ENCODE measurements at regions not wholly inside any gene's neighbourhood (a gene's known extent, or its start where the extent isn't known, plus 50 kb on each side); places are given as distances from the start of the nearest gene placed in this dataset.
A peak's percentile ranks its signal among the peaks of the same experiment; 100 is the strongest.

DNA sequence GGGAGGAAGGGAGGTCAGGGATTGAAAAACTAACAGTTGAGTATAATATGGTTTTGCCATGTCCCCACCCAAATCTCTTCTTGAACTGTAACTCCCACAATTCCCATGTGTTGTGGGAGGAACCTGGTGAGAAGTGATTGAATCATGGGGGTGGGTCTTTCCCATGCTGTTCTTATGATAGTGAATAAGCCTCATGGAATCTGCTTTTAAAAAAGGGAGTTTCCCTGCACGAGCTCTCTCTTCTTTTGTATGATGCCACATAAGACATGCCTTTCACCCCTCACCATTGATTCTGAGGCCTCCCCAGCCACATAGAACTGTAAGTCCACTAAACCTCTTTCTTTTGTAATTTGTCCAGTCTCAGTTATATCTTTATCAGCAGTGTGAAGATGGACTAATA is 833.4 kb upstream of the MAP3K7 start:
- DNase-seq: no peak

DNA sequence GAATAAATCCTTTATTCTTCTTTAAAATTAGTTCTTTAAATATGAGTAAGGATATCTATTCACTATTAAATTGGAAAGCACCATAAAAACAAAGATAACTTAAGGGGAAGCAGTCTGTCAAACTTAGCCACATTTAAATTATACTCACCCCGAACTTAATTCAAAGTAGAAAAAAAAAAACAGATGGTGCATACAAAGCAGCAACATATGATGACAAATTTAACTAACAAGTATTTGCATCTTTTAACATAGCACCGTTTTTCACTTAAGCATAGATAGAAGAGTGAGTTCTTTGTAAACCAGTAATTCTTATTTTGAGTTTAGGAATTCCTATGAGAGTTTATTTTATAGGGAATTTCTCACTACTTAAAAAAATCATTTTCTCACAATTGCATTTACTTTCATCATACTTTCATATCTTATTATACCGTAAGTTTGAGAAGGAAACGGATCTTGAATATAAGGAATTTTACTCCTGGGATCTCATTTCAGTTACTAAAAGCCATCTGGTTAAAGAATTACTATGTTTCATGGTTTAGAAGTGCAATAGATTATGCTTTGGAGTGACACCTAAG is 828.2 kb upstream of the MAP3K7 start:
- DNase-seq: no peak

- DNase-seq: no peak
Observed at GRCh38 chr6:91412532-91412931, 825.7 kb upstream of the MAP3K7 start.

GRCh38 chr6:91407706-91408105 is 820.8 kb upstream of the MAP3K7 start:
- no peak for DNase-seq

- DNase-seq: no peak
Observed at GRCh38 chr6:91392951-91393350, 806.1 kb upstream of the MAP3K7 start.

GRCh38 chr6:91387290-91388059 is 800.6 kb upstream of the MAP3K7 start:
- DNase-seq: no peak

- no peak for DNase-seq
Observed at GRCh38 chr6:91386204-91386603, 799.3 kb upstream of the MAP3K7 start.

GRCh38 chr6:91383207-91383606 is 796.3 kb upstream of the MAP3K7 start:
- no peak for DNase-seq

- DNase-seq: peak; percentile 29
Observed at GRCh38 chr6:91376686-91377085, 789.8 kb upstream of the MAP3K7 start.

GRCh38 chr6:91366781-91367180 is 779.9 kb upstream of the MAP3K7 start:
- no peak for DNase-seq

GRCh38 chr6:91358986-91359385 is 772.1 kb upstream of the MAP3K7 start:
- DNase-seq: no peak

DNA sequence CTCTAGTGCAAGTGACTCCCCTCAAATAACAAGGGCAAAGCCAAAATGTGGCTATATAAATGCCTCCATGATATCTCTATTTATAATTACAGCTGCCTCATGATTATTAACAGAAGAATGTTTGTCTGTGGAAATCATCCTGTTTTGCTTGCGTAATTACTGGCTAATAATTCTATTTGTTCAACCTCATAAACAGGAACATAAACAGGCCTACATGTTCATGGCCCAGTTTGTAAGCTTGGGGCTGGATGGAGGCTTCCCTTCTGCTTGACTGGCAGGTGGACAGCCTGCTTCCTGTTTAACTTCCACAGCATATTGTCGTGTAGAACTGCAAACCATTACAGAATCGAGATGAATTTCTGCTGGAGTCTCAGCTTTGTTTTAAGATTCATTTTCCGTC is 766.0 kb upstream of the MAP3K7 start:
- DNase-seq: no peak

- DNase-seq: no peak
Observed at GRCh38 chr6:91352321-91352720, 765.4 kb upstream of the MAP3K7 start.

DNA sequence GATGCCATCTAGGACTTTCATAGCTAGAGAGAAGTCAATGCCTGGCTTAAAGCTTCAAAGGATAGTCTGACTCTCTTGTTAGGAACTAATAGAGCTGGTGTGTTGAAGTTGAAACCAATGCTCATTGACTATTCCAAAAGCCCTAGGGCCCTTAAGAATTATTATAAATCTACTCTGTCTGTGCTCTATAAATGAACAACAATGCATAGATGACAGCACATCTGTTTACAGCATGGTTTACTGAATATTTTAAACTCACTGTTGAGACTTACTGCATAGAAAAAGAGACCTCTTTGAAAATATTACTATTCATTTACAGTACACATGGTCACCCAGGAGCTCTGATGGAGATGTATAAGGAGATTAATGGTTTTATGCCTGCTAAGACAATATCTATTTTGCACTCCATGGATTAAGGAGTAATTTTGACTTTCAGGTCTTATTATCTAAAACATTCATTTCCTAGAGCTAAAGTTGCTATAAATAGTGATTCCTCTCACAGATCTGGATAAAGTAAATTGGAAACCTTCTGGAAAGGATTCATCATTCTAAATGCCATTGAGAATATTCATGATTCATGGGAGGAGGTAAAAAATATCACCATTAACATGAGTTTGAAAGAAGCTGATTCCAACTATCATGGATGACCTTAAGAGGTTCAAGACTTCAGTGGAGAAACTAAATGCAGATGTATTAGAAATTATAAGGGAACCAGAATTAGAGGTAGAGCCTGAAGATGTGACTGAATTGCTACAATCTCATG is 763.5 kb upstream of the MAP3K7 start:
- no peak for DNase-seq

DNA sequence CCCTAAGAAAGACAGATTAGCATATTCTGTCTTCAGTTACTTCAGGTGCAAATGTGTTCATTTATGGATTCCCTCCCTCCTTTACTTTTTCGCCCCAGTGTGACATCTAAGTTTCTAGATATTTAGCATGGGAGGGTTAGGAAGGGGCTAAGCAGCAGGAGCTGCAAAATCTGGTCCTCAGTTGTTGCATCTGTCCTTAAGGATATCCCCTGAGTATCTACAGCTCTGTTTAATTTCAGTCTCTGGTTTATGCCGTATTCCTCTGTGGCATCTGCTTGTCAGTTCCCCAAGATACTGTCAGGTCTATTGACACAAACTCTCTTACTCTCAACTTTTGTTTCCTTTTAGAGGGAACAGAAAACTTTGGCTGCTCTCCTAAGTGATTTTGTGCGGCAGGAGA is 754.6 kb upstream of the MAP3K7 start:
- DNase-seq: no peak

GRCh38 chr6:91340896-91341395 is 754.1 kb upstream of the MAP3K7 start:
- DNase-seq: no peak

DNA sequence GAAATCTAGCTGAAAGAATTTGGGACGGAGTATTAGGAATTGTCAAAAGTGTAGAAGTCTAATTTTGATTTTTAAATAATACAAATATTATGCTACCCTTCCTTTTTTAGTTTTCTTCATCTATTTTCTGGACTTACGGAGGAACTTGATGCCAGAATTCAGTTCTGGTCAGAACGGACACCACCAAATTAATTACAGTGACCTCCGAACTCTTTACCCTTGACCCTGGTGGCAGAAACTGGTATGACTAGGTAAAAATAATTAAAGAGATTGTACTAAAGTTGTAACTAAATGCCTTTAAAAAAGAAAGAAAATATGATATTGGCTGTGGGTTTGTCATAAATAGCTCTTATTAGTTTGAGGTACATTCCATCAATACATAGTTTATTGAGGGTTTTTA is 751.1 kb upstream of the MAP3K7 start:
- no peak for DNase-seq

- DNase-seq: no peak
Observed at GRCh38 chr6:91330896-91331295, 744.0 kb upstream of the MAP3K7 start.

GRCh38 chr6:91328241-91328640 is 741.4 kb upstream of the MAP3K7 start:
- no peak for DNase-seq

DNA sequence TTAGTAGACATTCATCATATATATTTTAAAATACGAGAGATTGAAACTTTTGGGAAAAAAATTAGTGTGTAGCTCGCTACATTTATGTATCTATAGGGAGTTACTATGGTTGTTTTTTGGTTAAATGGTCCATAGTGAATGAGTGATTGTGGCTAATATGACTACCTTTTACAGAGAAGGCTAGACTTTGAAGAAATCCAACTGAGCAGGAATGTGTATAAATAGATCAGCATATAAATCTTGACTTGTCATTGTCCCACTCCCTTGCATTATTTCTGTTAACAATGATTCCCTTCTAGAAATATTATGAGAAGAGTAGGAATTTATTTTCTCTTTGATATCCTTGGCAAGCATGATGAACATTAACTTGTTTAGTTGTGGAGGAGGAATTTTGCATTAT is 737.8 kb upstream of the MAP3K7 start:
- no peak for DNase-seq

GRCh38 chr6:91317984-91318383 is 731.1 kb upstream of the MAP3K7 start:
- no peak for DNase-seq

GRCh38 chr6:91317247-91317835 is 730.5 kb upstream of the MAP3K7 start:
- no peak for DNase-seq

DNA sequence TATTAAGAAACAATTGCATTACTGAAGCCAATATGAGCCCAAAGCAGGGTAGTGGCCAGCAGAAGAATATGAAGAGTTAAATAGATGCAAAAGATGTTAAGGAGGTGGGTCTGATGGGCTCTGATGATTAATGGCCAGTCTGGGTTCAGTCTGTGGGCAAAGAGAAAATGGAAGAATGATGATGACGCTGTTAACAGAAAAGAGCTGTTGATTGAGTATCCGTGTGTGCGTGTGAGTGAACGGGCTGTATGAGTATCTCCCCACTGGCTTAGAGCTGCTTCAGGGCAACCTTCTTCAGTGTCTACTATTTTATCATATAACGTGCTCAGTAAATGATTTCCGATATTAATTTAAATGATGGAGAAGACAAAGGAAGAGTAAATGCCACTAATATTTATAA is 723.3 kb upstream of the MAP3K7 start:
- DNase-seq: no peak

- DNase-seq: no peak
Observed at GRCh38 chr6:91305755-91306154, 718.9 kb upstream of the MAP3K7 start.
